K562 (cell line): ENCODE measurements at regions not wholly inside any gene's neighbourhood (a gene's known extent, or its start where the extent isn't known, plus 50 kb on each side); places are given as distances from the start of the nearest gene placed in this dataset.

Experiments used
- ZNF143 ChIP-seq: sonication (generic); formaldehyde crosslinking; IDR thresholded peaks from 2 replicates; pipeline ENCODE4 v1.9.0; 2022; ENCODE audit warnings: mild to moderate bottlenecking, missing genetic modification reagents
- ZNF407 ChIP-seq: fragments of 450-650 bp; IDR thresholded peaks from 2 replicates; pipeline ENCODE4 v1.6.1; 2016; ENCODE audit warnings: low read depth

GRCh38 chr4:56206258-56206657 is 181.0 kb downstream of the AASDH start:
- TF ChIP-seq ZNF143 (CRISPR knock-in tag), result no peak
- no peak for TF ChIP-seq ZNF407
